ENCODE measurements at regions not wholly inside any gene's neighbourhood (a gene's known extent, or its start where the extent isn't known, plus 50 kb on each side); places are given as distances from the start of the nearest gene placed in this dataset.

DNA sequence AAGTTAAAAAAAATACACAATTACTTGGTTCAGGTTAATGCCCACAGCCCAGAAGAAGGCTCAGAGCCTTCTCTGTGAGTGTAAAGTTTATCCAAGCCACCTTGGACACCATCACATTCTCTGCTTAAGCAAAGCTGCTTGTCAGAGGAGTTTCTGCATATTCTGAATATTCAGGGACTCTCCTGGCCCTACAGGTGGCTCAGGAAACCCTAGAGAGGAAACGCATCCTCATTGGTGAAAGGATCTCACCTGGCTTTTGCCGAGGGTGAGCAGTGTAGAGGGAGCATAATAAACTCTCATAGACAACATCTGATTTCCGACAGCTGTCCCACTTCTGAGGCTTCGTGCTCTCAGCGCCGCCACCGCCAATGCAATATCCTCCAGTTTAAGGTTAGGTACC, 239.9 kb upstream of the TSHZ3 start:
- TF ChIP-seq, protein P1, sequence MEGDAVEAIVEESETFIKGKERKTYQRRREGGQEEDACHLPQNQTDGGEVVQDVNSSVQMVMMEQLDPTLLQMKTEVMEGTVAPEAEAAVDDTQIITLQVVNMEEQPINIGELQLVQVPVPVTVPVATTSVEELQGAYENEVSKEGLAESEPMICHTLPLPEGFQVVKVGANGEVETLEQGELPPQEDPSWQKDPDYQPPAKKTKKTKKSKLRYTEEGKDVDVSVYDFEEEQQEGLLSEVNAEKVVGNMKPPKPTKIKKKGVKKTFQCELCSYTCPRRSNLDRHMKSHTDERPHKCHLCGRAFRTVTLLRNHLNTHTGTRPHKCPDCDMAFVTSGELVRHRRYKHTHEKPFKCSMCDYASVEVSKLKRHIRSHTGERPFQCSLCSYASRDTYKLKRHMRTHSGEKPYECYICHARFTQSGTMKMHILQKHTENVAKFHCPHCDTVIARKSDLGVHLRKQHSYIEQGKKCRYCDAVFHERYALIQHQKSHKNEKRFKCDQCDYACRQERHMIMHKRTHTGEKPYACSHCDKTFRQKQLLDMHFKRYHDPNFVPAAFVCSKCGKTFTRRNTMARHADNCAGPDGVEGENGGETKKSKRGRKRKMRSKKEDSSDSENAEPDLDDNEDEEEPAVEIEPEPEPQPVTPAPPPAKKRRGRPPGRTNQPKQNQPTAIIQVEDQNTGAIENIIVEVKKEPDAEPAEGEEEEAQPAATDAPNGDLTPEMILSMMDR (IDR thresholded peaks at IDR 0.05), result no peak

DNA sequence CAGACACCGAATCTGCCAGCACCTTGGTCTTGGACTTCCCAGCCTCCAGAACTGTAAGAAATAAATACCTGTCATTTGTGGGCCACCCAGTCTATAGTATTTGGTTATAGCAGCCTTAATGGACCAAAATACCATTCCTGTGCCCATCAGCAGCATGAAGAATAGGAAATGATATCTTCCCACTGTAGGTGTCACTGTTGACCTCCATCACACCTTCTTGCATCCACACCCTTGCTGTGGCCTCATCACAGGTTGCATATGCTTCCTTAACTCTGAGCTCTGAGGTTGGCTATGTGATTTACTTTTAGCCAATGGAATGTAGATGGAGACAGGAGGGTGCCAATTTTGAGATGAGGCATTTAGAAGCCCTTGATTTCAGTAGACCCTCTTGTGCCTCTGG, 242.0 kb upstream of the TSHZ3 start:
- intact Hi-C loops (cut with DNase I), result no loop called here
- H3K9me3 ChIP-seq, result no peaks in the 10 kb centered on the region
- H3K27ac ChIP-seq, result no peak overlapping the region
- H3K36me3 ChIP-seq, result no peaks in the 10 kb centered on the region
- TF ChIP-seq, protein P1 (IDR thresholded peaks at IDR 0.05), result no peak
- no peak for DNase-seq
- no peak overlapping the region for H3K4me3 ChIP-seq
- H3K4me1 ChIP-seq, result no peaks in the 10 kb centered on the region
- H3K27me3 ChIP-seq, result no peaks in the 10 kb centered on the region
- no peak for ATAC-seq

More for the DNA sequence above, 239.9 kb upstream of the TSHZ3 start:
- no peaks in the 10 kb centered on the region for H3K4me1 ChIP-seq
- no peaks in the 10 kb centered on the region for H3K36me3 ChIP-seq
- intact Hi-C loops (cut with DNase I), result no loop called here
- H3K4me3 ChIP-seq, result no peak overlapping the region
- DNase-seq, result no peak
- no peak for ATAC-seq
- H3K27me3 ChIP-seq, result no peaks in the 10 kb centered on the region
- H3K9me3 ChIP-seq, result no peaks in the 10 kb centered on the region
- no peak overlapping the region for H3K27ac ChIP-seq

DNA sequence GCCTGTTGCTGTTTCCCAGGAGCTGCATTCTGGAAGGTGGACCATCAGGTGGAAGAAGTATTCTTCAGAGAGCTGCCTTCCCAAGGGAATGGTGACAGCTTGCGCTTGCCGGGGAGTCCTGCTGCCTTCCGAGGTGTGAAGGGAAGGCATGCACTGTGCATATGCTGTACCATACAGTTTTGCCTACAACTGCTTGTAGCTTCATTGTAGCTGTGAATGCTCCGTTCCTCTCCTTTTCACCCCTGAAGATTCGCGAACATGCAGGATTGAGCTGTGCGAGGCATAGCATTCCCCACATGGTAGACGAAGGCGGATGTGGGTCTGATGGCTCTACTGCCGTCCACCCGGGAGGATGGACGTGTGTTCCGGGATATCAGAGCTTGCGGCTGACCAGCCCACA, 243.2 kb upstream of the TSHZ3 start:
- intact Hi-C loops (cut with DNase I), result no loop called here
- H3K4me3 ChIP-seq, result no peak overlapping the region
- H3K27me3 ChIP-seq, result no peaks in the 10 kb centered on the region
- H3K36me3 ChIP-seq, result no peaks in the 10 kb centered on the region
- H3K27ac ChIP-seq, result no peak overlapping the region
- DNase-seq, result no peak
- TF ChIP-seq, protein P1 (IDR thresholded peaks at IDR 0.05), result no peak
- no peaks in the 10 kb centered on the region for H3K9me3 ChIP-seq
- no peak for ATAC-seq
- no peaks in the 10 kb centered on the region for H3K4me1 ChIP-seq

DNA sequence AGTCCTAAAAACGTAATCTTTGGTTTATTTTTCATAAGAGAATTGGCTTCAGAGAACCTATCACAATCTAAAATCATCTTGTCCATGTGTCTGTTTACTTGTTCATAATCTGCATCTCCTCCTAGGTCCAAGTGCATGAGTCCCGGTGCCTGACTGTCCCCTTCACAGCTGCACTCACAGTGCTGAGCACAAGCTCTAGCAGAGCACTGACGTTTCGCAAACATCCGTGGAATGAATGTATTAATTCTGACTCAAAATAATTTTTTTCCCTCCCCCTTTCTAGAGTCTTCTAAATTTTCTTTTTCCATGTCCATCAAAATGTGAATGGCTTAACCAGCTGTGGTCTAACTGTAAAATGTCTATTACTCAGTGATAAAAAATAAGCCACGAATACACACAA, 245.5 kb upstream of the TSHZ3 start:
- ATAC-seq (no peak), DNase-seq (peak in 1 of 4 donors; percentile 13)
- Histone ChIP-seq H3K27me3 (no peaks in the 10 kb centered on the region), H3K9me3 (no peaks in the 10 kb centered on the region), H3K4me3 (no peak overlapping the region), H3K4me1 (no peaks in the 10 kb centered on the region), H3K27ac (no peak overlapping the region), H3K36me3 (no peaks in the 10 kb centered on the region)
- intact Hi-C loops (cut with DNase I), result no loop called here
- TF ChIP-seq, protein P1 (IDR thresholded peaks at IDR 0.05), result no peak

DNA sequence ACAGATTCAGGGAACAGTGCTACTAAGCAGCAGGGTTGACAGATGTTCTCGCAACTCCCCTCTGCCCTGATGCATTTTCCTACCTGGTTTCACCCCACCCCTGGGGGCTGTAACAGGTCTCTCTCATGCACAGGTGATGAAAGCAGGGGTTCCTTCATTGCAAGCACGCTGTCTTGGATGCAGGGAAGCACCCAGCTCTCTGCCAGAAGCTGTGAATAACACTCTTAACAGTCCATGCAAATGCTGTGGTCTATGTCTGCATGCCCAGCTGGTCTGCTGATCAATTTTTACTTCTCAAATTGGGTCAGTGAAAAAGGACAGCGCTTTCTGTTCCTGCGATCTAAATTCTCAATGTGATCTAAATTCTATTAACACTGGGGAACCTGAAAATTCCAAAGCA, 246.3 kb upstream of the TSHZ3 start:
- Histone ChIP-seq H3K27me3 (no peaks in the 10 kb centered on the region), H3K9me3 (no peaks in the 10 kb centered on the region), H3K27ac (no peak overlapping the region), H3K4me1 (no peaks in the 10 kb centered on the region), H3K4me3 (no peak overlapping the region), H3K36me3 (no peaks in the 10 kb centered on the region)
- ATAC-seq (no peak), DNase-seq (no peak)
- intact Hi-C loops (cut with DNase I), result no loop called here
- TF ChIP-seq, protein P1 (IDR thresholded peaks at IDR 0.05), result no peak
